ENCODE measurements at regions not wholly inside any gene's neighbourhood (a gene's known extent, or its start where the extent isn't known, plus 50 kb on each side); places are given as distances from the start of the nearest gene placed in this dataset.
"Not testable (repeated sequence)": the region's sequence is repeated elsewhere in the genome, so short reads cannot be mapped to it uniquely, and the experiment has no call there.

- H4K20me1 ChIP-seq (ENCODE audit: insufficient read depth, poor library complexity, severe bottlenecking); H3K4me1 ChIP-seq (ENCODE audit: insufficient read depth); DNase-seq (ENCODE audit: low spot score); H3K27me3 ChIP-seq; H3K36me3 ChIP-seq (replicated peaks; ENCODE audit: insufficient read depth, low read depth); H3K9me2 ChIP-seq (replicated peaks; ENCODE audit: insufficient read depth); H3K9me3 ChIP-seq (ENCODE audit: low read depth); H3K79me2 ChIP-seq; H3K27ac ChIP-seq: not testable (repeated sequence)
- Histone ChIP-seq H3K4me3 (peak overlapping the region; percentile 23), H2AFZ (peak overlapping the region; percentile 63), H3K4me2 (peak overlapping the region; percentile 70)
- 25% methylated on average over 21 of the region's 21 CpGs for WGBS (ENCODE audit: low lambda C conversion rate, missing lambda C conversion rate)
These were observed 1403.1 kb downstream of the REEP3 start for GRCh38 chr10:64924306-64924705.

- TF ChIP-seq CTCF (IDR thresholded peaks at IDR 0.05; ENCODE audit: poor library complexity) = no peak
- TF ChIP-seq EZH2 (IDR thresholded peaks at IDR 0.05; ENCODE audit: borderline replicate concordance) = no peak
- no peak for TF ChIP-seq EZH2phosphoT487 (IDR thresholded peaks at IDR 0.05; ENCODE audit: low read depth, severe bottlenecking, unreplicated experiment)
- H3K4me3 ChIP-seq = no peak overlapping the region
- no peaks in the 10 kb centered on the region for H3K9me2 ChIP-seq (replicated peaks; ENCODE audit: insufficient read depth)
- H4K20me1 ChIP-seq (ENCODE audit: insufficient read depth, poor library complexity, severe bottlenecking) = no peaks in the 10 kb centered on the region
- no peak for DNase-seq (ENCODE audit: low spot score)
- H3K4me1 ChIP-seq (ENCODE audit: insufficient read depth) = no peaks in the 10 kb centered on the region
- H3K27ac ChIP-seq = no peak overlapping the region
- 97% methylated on average over 2 of the region's 2 CpGs for WGBS (ENCODE audit: low lambda C conversion rate, missing lambda C conversion rate)
- no peaks in the 10 kb centered on the region for H3K79me2 ChIP-seq
- no peak overlapping the region for H2AFZ ChIP-seq
- H3K36me3 ChIP-seq (replicated peaks; ENCODE audit: insufficient read depth, low read depth) = no peaks in the 10 kb centered on the region
- no peak overlapping the region for H3K4me2 ChIP-seq
- no peaks in the 10 kb centered on the region for H3K27me3 ChIP-seq
- no peaks in the 10 kb centered on the region for H3K9me3 ChIP-seq (ENCODE audit: low read depth)
These were observed 1430.8 kb downstream of the REEP3 start for GRCh38 chr10:64952042-64952441.

- TF ChIP-seq EZH2 (IDR thresholded peaks at IDR 0.05; ENCODE audit: borderline replicate concordance) (no peak), EZH2phosphoT487 (IDR thresholded peaks at IDR 0.05; ENCODE audit: low read depth, severe bottlenecking, unreplicated experiment) (no peak), CTCF (IDR thresholded peaks at IDR 0.05; ENCODE audit: poor library complexity) (no peak)
- 96% methylated on average over 1 of the region's 1 CpG for WGBS (ENCODE audit: low lambda C conversion rate, missing lambda C conversion rate)
- no peaks in the 10 kb centered on the region for H3K9me3 ChIP-seq (ENCODE audit: low read depth)
These were observed 1435.2 kb downstream of the REEP3 start for GRCh38 chr10:64956441-64956840.

GRCh38 chr10:64959116-64959515 lies 1437.9 kb downstream of the REEP3 start:
- no peak overlapping the region for H2AFZ ChIP-seq
- H3K79me2 ChIP-seq = no peaks in the 10 kb centered on the region
- no peaks in the 10 kb centered on the region for H3K36me3 ChIP-seq (replicated peaks; ENCODE audit: insufficient read depth, low read depth)
- no peaks in the 10 kb centered on the region for H3K9me2 ChIP-seq (replicated peaks; ENCODE audit: insufficient read depth)
- 100% methylated on average over 1 of the region's 1 CpG for WGBS (ENCODE audit: low lambda C conversion rate, missing lambda C conversion rate)
- DNase-seq (ENCODE audit: low spot score) = no peak
- H3K4me3 ChIP-seq = no peak overlapping the region
- H3K4me1 ChIP-seq (ENCODE audit: insufficient read depth) = no peaks in the 10 kb centered on the region
- H3K27ac ChIP-seq = no peak overlapping the region
- no peaks in the 10 kb centered on the region for H3K27me3 ChIP-seq
- H3K9me3 ChIP-seq (ENCODE audit: low read depth) = no peaks in the 10 kb centered on the region
- no peak overlapping the region for H3K4me2 ChIP-seq
- no peaks in the 10 kb centered on the region for H4K20me1 ChIP-seq (ENCODE audit: insufficient read depth, poor library complexity, severe bottlenecking)
- TF ChIP-seq EZH2 (IDR thresholded peaks at IDR 0.05; ENCODE audit: borderline replicate concordance) (no peak), CTCF (IDR thresholded peaks at IDR 0.05; ENCODE audit: poor library complexity) (no peak)

More at GRCh38 chr10:64956441-64956840, 1435.2 kb downstream of the REEP3 start:
- Histone ChIP-seq H2AFZ (no peak overlapping the region), H3K4me3 (no peak overlapping the region), H3K27me3 (no peaks in the 10 kb centered on the region), H3K36me3 (replicated peaks; ENCODE audit: insufficient read depth, low read depth) (no peaks in the 10 kb centered on the region), H3K9me2 (replicated peaks; ENCODE audit: insufficient read depth) (no peaks in the 10 kb centered on the region), H4K20me1 (ENCODE audit: insufficient read depth, poor library complexity, severe bottlenecking) (no peaks in the 10 kb centered on the region), H3K79me2 (no peaks in the 10 kb centered on the region), H3K4me2 (no peak overlapping the region), H3K4me1 (ENCODE audit: insufficient read depth) (no peaks in the 10 kb centered on the region), H3K27ac (no peak overlapping the region)
- no peak for DNase-seq (ENCODE audit: low spot score)

Measured in hepatocyte (in vitro differentiated cells).